ENCODE measurements at regions not wholly inside any gene's neighbourhood (a gene's known extent, or its start where the extent isn't known, plus 50 kb on each side); places are given as distances from the start of the nearest gene placed in this dataset.
A peak's percentile ranks its signal among the peaks of the same experiment; 100 is the strongest.

GRCh38 chr2:195606179-195606578 lies 50.8 kb upstream of the SLC39A10 start:
- no peak for DNase-seq (ENCODE audit: low spot score)

DNA sequence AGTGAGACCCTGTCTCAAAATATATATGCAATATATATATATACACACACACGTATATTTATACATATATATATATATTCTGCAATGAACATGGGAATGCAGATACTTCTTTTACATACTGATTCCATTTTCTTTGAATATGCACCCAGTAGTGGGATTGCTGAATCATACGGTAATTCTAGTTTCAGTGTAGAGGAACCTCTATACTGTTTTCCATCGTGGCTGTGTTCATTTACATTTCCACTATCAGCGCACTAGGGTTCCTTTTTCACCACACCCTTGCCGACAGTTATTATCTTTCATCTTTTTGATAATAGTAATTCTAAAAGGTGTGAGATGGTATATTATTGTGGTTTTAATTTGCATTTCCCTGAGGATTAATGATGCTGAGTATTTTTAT lies 52.3 kb upstream of the SLC39A10 start:
- no peak for DNase-seq (ENCODE audit: low spot score)

- no peak for DNase-seq (ENCODE audit: low spot score)
Measured at GRCh38 chr2:195603998-195604397, 53.0 kb upstream of the SLC39A10 start.

- no peak for DNase-seq (ENCODE audit: low spot score)
Measured at GRCh38 chr2:195603408-195603807, 53.6 kb upstream of the SLC39A10 start.

GRCh38 chr2:195602687-195603086 lies 54.3 kb upstream of the SLC39A10 start:
- no peak for DNase-seq (ENCODE audit: low spot score)

GRCh38 chr2:195601361-195601760 lies 55.7 kb upstream of the SLC39A10 start:
- DNase-seq (ENCODE audit: low spot score) = no peak

DNA sequence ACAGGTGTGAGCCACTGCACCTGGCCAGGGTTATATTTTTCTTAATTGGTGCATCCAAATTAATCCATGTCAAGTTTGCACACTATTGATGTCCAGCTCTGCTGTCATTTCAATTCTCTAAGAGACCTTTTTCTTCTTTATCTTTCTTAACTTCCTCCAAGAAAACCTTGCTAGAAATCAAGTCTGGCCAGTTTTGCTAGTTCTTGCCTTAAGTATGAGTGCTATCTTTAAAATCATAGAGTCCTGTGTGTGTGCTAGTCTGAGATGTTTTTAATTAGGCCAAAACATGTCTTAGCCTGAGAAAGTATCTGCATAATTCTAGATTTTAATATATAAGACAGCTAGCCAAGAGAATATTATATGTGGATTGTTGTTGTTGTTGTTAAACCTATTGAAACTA lies 56.2 kb upstream of the SLC39A10 start:
- DNase-seq (ENCODE audit: low spot score) = no peak

- no peak for DNase-seq (ENCODE audit: low spot score)
Measured at GRCh38 chr2:195596840-195597239, 60.2 kb upstream of the SLC39A10 start.

DNA sequence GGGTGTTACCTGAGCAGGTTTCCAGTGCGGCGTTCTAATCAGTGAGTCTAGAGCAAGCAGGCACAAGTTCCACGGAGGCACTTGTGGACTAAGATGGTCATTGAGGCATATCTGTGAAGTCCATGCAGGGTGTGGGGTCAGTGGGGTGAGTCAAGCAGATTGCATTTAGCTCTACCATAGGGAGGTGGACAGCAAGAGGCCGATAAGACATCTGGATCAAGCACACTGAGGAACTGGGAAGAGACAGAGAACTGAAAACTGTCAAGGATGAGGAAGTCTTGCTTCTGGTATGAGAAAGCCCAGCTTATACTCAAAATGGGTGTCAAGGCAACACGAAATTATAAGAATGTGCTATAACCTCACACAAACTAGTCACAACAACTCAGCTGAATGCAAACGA lies 61.2 kb upstream of the SLC39A10 start:
- DNase-seq (ENCODE audit: low spot score) = no peak

DNA sequence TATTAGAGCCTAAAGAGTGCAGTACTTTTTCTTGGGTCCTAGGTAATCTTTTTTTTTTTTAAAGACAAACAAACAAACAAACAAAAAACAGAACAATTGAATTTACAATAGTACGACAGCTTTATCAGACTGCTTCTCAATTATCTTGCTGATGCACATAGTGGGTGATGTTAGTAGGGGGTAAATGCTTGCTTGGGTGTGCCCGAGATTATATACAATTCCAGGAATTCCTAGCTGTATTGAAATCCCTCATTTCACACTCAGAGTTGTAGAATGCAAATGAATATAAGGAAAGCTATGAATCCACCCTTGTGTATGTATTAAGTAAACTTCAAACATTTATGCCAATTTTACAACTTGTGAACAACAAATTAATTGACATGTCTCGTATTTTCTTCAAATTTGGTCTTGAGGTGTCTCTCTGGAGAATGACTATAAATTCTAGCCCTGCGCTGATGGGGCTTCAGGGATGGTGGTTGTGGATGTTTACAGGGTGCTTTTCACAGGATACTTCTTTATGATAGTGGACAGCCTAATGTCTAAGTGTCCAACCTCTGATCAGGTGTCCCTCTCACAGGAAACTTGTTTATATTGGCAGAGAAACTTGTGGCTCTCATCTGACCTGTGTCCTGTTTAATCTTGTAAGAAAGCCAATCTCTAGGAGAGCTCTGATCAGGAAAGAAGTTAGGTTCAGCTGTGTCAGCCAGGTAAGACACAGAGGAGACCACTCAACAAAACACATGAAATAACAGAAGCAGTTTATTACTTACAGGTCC lies 61.9 kb upstream of the SLC39A10 start:
- no peak for DNase-seq (ENCODE audit: low spot score)

DNA sequence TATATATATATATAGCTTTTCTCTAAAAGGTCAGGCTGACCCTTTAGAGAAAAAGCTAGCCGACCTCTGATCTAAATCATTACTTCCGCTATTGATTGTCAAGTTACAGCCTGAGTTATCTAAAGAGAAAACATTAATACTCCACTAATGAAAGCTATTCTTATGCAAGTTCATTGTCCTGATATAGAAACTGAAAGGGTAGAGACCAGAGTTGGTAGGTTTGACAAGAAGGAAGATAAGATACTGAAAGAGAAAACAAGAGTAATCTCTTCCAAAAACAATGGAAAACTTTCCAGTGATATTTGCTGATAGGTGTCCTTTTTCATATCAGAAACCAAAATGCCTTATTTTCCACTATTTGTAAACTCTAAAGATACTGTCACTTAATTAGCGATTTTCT lies 62.8 kb upstream of the SLC39A10 start:
- peak; percentile 8 for DNase-seq (ENCODE audit: low spot score)

DNA sequence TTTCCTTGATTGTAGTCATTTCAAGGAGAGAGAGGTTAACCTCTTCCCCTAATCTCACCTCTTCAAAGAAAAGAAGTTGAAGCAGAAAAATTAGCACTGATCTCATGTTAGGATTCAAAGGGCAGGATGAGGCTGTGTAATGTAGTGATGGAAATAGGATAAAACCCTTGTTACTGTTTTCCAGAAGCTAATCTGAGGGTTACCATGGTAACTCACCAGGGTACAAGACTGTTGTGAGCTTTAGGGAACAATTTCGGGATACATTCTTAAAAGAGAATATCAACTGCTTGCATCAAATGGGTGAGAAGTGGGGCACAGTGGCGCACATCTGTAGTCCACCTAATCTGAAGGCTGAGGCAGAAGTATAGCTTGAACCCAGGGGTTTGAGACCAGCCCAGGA lies 64.9 kb upstream of the SLC39A10 start:
- DNase-seq (ENCODE audit: low spot score) = no peak

DNA sequence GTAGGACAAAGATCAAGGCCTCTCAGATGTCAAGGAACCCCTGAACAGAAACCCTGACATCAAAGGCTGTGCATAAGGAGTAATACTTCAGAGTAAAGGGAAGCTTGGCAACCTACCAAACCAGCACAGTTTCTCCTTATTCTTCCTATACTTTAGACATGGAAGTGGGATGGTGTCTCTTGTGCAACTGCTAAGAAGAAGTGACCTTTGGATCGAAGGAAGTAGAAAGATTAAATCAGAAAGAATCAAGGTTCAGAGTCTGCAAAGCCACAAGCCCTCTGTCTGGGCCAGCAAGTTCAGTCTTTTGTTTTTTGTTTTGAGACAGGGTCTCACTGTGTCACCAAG lies 66.2 kb upstream of the SLC39A10 start:
- DNase-seq (ENCODE audit: low spot score) = no peak

DNA sequence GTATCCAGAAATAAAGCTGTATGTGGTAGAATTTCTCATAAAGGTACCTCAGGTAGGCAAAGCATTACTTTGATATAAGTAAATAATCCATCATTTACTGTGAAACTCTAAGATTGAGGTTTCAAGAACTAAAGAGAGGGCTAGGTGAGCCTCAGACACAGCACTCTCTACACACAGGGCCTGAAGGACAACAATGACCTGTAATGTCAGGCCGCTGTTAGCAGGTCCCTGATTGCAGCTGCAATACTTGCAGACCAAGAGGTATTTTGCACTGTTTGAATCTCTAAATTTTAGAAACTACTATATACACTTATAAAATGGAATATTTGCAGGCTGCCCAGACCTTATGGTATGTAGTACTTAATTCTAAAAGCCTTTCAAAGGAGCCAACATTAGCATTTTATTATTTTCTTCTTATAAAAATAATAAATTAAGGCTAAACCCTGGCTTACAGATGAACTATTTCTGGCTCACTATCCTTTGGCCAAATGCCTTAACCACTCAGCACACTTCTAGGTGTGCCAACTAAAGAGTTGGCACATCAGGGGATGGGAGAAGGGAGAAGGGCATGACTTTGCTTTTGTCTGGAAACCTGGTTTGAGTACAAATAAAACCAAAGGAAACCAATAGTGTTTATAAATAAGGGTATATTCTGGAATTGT lies 66.7 kb upstream of the SLC39A10 start:
- DNase-seq (ENCODE audit: low spot score) = no peak

DNA sequence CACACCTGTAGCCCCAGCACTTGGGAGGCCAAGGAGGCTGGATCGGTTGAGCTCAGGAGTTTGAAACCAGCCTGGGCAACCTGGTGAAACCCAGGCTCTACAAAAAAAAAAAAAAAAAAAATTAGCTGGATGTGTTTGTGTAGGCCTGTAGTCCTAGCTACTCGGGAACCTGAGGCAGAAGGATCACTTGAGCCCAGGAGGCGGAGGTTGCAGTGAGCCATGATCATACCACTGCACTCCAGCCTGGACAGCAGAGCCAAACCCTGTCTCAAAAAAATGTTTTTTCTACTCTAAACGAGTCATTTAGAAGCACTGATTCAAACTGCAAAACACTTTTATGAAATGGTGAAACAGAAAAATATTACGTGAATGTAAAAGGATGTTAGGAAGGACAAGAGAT lies 69.1 kb upstream of the SLC39A10 start:
- no peak for DNase-seq (ENCODE audit: low spot score)

DNA sequence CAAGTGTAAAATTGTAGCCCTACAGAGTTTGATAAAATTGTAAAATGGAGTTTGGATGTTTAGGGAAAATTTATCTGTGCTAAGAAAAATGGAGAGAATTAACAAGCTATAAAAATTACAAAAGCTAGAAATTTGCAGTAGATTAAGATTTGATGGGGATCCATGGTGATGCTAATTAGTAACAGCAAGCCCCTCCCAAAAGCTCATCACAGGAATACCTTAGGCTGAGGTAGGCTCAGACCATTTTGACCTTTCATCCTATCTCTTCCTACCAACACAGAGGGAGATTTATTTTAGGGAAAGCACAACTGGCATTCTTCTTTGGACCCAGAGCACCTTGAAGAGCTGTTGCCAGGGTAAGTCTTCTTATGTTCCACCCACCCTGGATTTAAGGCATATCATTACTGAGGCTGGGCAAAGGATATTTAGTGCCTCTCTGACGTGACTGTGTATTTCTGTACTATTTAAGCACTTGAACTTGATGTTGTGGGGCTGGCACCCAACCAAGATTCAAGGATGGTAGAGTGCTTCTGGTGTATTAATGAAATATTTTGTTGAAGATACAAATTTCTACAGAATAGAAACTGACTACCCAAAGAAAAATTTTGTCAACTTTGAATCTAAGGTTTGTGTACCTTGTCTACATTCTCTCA lies 70.8 kb upstream of the SLC39A10 start:
- DNase-seq (ENCODE audit: low spot score) = no peak

DNA sequence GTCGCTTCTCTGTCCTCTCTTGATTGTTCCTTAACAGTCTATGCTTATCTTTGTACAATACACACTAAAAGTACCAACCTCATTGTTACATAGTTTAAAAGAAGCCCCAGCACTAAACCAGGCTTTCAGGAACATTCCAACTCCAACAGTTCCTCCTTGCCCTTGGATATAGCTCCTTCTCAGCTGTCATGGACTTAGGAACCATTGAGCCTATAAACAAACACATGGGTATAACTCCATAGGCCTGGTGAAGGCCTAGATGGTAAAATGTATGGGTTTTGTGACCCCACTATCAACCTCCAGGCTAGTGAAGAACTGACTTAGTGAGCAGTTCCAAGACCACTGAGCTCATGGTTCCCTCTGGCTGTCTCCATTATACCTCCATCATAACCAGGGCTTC lies 74.8 kb upstream of the SLC39A10 start:
- DNase-seq (ENCODE audit: low spot score) = no peak

GRCh38 chr2:195579776-195580555 lies 77.1 kb upstream of the SLC39A10 start:
- no peak for DNase-seq (ENCODE audit: low spot score)

GRCh38 chr2:195575879-195576401 lies 81.1 kb upstream of the SLC39A10 start:
- peak; percentile 40 for DNase-seq (ENCODE audit: low spot score)

- no peak for DNase-seq (ENCODE audit: low spot score)
Measured at GRCh38 chr2:195575016-195575415, 82.0 kb upstream of the SLC39A10 start.

DNA sequence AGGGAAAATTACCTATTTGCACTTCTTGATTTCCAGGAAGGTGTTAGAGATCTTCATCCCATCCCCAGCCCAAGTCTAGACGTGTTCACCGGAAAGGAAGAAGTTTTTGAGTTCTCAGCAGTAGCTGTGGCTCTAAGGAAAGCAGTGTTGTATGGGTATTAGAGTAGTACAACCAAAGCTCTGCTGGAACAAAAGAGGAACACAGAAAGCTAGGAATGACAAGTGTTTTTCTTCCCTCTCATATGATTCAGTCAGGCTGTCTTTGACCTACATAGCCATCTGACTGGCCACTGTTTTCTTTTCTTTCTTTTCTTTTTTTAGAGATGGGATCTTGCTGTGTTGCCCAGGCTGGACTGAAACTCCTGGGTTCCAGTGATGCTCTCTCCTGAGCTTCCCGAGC lies 82.7 kb upstream of the SLC39A10 start:
- no peak for DNase-seq (ENCODE audit: low spot score)

- DNase-seq (ENCODE audit: low spot score) = no peak
Measured at GRCh38 chr2:195572895-195573683, 83.9 kb upstream of the SLC39A10 start.

Data from HuH-7 (cell line).